SJCRH30 (cell line): ENCODE measurements at regions not wholly inside any gene's neighbourhood (a gene's known extent, or its start where the extent isn't known, plus 50 kb on each side); places are given as distances from the start of the nearest gene placed in this dataset.

Experiments
- DNase-seq, 2 experiments: peaks; one replicate each; pipeline ENCODE4 v3.0.0-alpha.2; 2015 to 2020
- H3K27ac ChIP-seq: fragments of 250-450 bp; sonication (Bioruptor Pico); 2 replicates; pipeline ENCODE4 v1.5.1; 2020; ENCODE audit warnings: mild to moderate bottlenecking, moderate library complexity
- H3K27me3 ChIP-seq: fragments of 250-450 bp; sonication (Bioruptor Pico); 2 replicates; pipeline ENCODE4 v1.5.1; 2020; ENCODE audit warnings: mild to moderate bottlenecking, moderate library complexity
- H3K36me3 ChIP-seq: fragments of 250-450 bp; sonication (Bioruptor Pico); 2 replicates; pipeline ENCODE4 v1.5.1; 2020; ENCODE audit warnings: mild to moderate bottlenecking, moderate library complexity
- H3K4me1 ChIP-seq: fragments of 250-450 bp; sonication (Bioruptor Pico); 2 replicates; pipeline ENCODE4 v1.5.1; 2020; ENCODE audit warnings: mild to moderate bottlenecking, moderate library complexity
- H3K4me3 ChIP-seq: fragments of 250-450 bp; sonication (Bioruptor Pico); 2 replicates; pipeline ENCODE4 v1.5.1; 2020; ENCODE audit warnings: mild to moderate bottlenecking, moderate library complexity
- H3K9me3 ChIP-seq: fragments of 250-450 bp; sonication (Bioruptor Pico); replicated peaks from 2 replicates; pipeline ENCODE4 v1.5.1; 2020; ENCODE audit warnings: mild to moderate bottlenecking, moderate library complexity

DNA sequence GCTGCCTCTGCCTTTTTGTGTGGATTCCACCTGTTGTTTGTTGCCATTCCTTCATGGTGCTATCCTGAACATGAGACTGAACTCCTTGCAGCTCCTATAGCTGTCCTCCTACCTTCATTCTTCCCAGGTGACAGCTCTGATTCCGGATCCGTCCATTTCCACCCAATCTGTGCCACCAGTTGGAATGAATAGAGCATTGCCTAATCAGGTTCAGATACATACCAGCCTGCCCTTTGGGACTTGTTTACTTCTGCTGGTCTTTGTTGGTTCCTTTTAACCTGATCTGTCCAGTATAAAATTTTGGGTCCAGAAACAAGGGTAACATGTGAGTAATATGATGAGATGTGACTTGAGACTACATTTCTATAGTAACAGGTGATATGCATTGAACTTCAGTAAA, 136.3 kb upstream of the IGF1 start:
- Histone ChIP-seq H3K36me3 (no peaks in the 10 kb centered on the region), H3K27me3 (peaks cover 3% of the 10 kb centered on the region; the same call in 1 of the 2 replicates), H3K4me1 (no peaks in the 10 kb centered on the region), H3K27ac (no peak overlapping the region), H3K9me3 (no peaks in the 10 kb centered on the region), H3K4me3 (no peak overlapping the region)
- no peak for DNase-seq

DNA sequence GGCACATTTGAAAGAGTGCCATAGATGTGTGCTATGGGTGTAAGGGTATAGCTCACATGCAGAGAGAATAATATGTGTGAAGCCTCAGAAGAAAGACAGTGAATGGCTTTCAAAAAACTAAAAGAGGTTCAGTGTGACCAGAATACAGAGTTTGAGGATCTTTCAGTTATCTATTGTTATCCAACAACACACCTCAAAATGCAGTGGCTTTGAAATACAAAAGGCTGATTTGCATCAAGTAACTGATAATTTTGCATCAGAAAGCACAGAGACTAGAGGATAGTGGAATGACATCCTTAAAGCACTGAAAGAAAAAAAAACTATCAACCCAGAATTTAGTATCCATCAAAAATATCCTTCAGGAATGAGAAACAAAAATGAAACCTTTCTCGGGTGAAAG, 131.6 kb upstream of the IGF1 start:
- no peak overlapping the region for H3K27ac ChIP-seq
- H3K27me3 ChIP-seq, result 0 out of 2 replicates have a peak, but pooled peaks cover 3% of the 10 kb centered on the region
- H3K9me3 ChIP-seq, result no peaks in the 10 kb centered on the region; the same call in 1 of the 2 replicates
- no peak overlapping the region for H3K4me3 ChIP-seq
- H3K4me1 ChIP-seq, result no peaks in the 10 kb centered on the region
- H3K36me3 ChIP-seq, result no peaks in the 10 kb centered on the region
- no peak for DNase-seq

DNA sequence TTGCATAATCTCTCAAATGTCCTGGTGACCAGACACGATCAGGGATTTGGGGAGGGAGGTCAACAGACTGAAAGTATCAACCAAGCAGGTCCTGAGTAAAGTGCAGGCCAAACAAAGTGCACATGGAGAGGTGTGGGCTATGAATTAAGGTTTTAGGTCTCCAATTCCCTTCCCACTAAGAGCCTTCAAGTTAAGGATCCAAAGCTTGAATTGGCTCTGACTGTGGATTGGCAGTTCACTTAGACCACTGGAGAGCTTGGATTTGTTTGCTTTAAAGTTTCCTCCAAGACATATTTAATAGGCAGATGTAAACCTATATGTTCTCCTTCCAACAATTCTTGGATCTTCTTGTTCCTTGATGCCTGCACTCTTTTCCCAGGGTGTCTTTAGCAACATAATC, 129.6 kb upstream of the IGF1 start:
- Histone ChIP-seq H3K4me1 (no peaks in the 10 kb centered on the region), H3K9me3 (no peaks in the 10 kb centered on the region; the same call in 1 of the 2 replicates), H3K27me3 (0 out of 2 replicates have a peak, but pooled peaks cover 3% of the 10 kb centered on the region), H3K27ac (no peak overlapping the region), H3K4me3 (no peak overlapping the region), H3K36me3 (no peaks in the 10 kb centered on the region)
- DNase-seq, result no peak

- H3K27ac ChIP-seq, result no peak overlapping the region
- no peaks in the 10 kb centered on the region for H3K36me3 ChIP-seq
- DNase-seq, result no peak
- H3K4me3 ChIP-seq, result no peak overlapping the region
- H3K27me3 ChIP-seq, result no peaks in the 10 kb centered on the region
- no peaks in the 10 kb centered on the region for H3K4me1 ChIP-seq
- no peaks in the 10 kb centered on the region; the same call in 1 of the 2 replicates for H3K9me3 ChIP-seq
Observed at GRCh38 chr12:102603021-102603420, 122.7 kb upstream of the IGF1 start.

GRCh38 chr12:102602521-102602920, 122.2 kb upstream of the IGF1 start:
- Histone ChIP-seq H3K36me3 (no peaks in the 10 kb centered on the region), H3K4me1 (no peaks in the 10 kb centered on the region), H3K27me3 (no peaks in the 10 kb centered on the region), H3K4me3 (no peak overlapping the region), H3K9me3 (no peaks in the 10 kb centered on the region), H3K27ac (no peak overlapping the region)
- no peak for DNase-seq

DNA sequence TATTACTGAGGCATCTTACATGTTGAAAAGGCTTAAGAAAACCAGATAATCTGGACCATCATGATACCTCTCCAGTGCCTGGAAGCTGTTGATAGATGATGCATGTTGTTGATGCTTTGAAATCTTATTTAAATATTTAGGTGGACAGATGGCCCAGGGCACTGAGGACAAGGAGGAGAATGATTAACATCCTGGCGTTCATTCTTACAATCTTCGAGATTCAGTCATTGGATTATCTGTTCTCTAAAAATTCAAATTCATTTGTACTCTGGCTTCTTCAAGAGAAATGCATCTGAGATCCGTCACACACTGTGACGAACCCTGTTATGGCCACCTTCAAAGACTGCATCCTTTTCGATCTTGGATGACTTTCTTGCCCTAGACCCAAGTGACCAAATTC, 121.3 kb upstream of the IGF1 start:
- Histone ChIP-seq H3K4me3 (no peak overlapping the region), H3K36me3 (no peaks in the 10 kb centered on the region), H3K27me3 (no peaks in the 10 kb centered on the region), H3K27ac (no peak overlapping the region), H3K4me1 (no peaks in the 10 kb centered on the region), H3K9me3 (no peaks in the 10 kb centered on the region)
- DNase-seq, result no peak

DNA sequence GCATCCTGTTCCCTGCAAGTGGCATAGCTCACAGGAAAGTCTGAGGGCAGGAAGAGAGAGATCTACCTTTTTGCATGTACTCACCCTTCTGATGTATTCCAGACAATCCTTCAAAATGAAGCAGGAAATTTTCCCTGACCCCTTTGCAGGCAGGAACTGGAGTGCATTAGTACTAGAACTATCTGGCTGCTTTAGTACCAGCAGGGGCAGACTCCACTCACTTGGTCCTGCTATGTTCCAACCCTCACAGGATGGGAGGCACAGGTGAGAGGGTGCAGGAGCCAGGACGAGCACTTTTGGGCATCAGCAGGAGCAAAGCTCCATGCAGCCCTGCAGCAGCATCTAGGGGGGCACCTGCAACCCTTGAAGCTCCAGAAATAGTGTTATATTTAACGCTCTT, 116.3 kb upstream of the IGF1 start:
- Histone ChIP-seq H3K27ac (no peak overlapping the region), H3K4me3 (no peak overlapping the region), H3K4me1 (no peaks in the 10 kb centered on the region), H3K36me3 (no peaks in the 10 kb centered on the region), H3K27me3 (no peaks in the 10 kb centered on the region), H3K9me3 (no peaks in the 10 kb centered on the region)
- no peak for DNase-seq

DNA sequence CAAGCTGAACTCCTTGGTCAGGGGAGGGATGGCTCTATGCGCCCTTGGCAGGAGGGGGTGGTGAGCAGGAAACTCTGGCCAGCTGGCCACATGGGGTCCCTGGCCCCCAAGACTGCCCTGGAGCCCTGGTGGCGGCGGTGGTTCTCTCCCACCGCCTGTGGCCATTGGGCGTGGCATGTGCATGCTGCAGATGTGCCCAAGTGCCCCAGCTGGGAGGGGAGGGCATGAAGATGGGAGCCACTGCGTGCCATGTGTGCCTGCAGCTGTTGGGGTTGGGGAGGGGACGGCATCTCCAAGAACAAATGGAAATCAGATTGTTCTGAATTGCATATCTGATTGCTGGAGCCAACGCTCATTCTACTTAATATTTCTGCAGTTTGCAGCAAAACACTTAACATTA, 115.7 kb upstream of the IGF1 start:
- H3K4me3 ChIP-seq, result no peak overlapping the region
- DNase-seq, result peak in 1 of 2 experiments; percentile 3
- no peaks in the 10 kb centered on the region for H3K9me3 ChIP-seq
- H3K4me1 ChIP-seq, result no peaks in the 10 kb centered on the region
- no peak overlapping the region for H3K27ac ChIP-seq
- H3K36me3 ChIP-seq, result no peaks in the 10 kb centered on the region
- no peaks in the 10 kb centered on the region for H3K27me3 ChIP-seq

DNA sequence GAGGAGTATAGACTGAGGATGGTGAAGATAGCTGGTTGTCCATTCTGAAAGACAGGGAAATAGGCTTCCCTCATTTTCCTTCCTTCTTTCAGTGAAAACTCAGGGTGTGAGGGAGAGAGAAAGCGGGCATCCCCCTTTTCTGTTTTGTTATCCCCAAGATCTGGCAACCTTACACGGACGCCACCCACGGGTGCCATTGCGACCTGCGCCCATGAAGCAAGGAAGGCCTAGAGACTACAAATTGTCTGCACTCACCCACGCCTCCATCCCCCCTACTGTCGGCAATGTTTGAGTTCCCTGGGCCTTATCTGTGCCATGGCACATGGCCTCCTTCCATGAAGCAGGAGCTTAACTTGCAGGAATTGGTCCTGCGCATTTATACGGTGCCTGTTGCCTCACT, 115.0 kb upstream of the IGF1 start:
- Histone ChIP-seq H3K4me1 (no peaks in the 10 kb centered on the region), H3K27ac (no peak overlapping the region), H3K4me3 (no peak overlapping the region), H3K27me3 (no peaks in the 10 kb centered on the region), H3K9me3 (no peaks in the 10 kb centered on the region), H3K36me3 (no peaks in the 10 kb centered on the region)
- DNase-seq, result no peak

- Histone ChIP-seq H3K27me3 (no peaks in the 10 kb centered on the region), H3K4me3 (no peak overlapping the region), H3K36me3 (no peaks in the 10 kb centered on the region), H3K9me3 (no peaks in the 10 kb centered on the region), H3K27ac (no peak overlapping the region), H3K4me1 (no peaks in the 10 kb centered on the region)
- DNase-seq, result peak in 1 of 2 experiments; percentile 12
Observed at GRCh38 chr12:102593134-102593533, 112.8 kb upstream of the IGF1 start.

- H3K27ac ChIP-seq, result no peak overlapping the region
- no peaks in the 10 kb centered on the region for H3K36me3 ChIP-seq
- no peaks in the 10 kb centered on the region for H3K4me1 ChIP-seq
- H3K9me3 ChIP-seq, result no peaks in the 10 kb centered on the region
- DNase-seq, result no peak
- no peaks in the 10 kb centered on the region for H3K27me3 ChIP-seq
- no peak overlapping the region for H3K4me3 ChIP-seq
Observed at GRCh38 chr12:102592134-102592533, 111.8 kb upstream of the IGF1 start.

GRCh38 chr12:102573237-102573636, 92.9 kb upstream of the IGF1 start:
- Histone ChIP-seq H3K4me1 (peaks cover 4% of the 10 kb centered on the region; the same call in 1 of the 2 replicates), H3K9me3 (0 out of 2 replicates have a peak, but pooled peaks cover 2% of the 10 kb centered on the region), H3K36me3 (no peaks in the 10 kb centered on the region), H3K4me3 (no peak overlapping the region), H3K27ac (no peak overlapping the region), H3K27me3 (no peaks in the 10 kb centered on the region)
- DNase-seq, result no peak

GRCh38 chr12:102571889-102572288, 91.5 kb upstream of the IGF1 start:
- no peaks in the 10 kb centered on the region for H3K27me3 ChIP-seq
- no peak for DNase-seq
- no peak overlapping the region for H3K27ac ChIP-seq
- 0 out of 2 replicates have a peak, but pooled peaks cover under 1% of the 10 kb centered on the region for H3K9me3 ChIP-seq
- H3K4me1 ChIP-seq, result peaks cover 18% of the 10 kb centered on the region
- no peaks in the 10 kb centered on the region for H3K36me3 ChIP-seq
- no peak overlapping the region for H3K4me3 ChIP-seq

- Histone ChIP-seq H3K9me3 (peaks cover under 1% of the 10 kb centered on the region; the same call in 1 of the 2 replicates), H3K36me3 (no peaks in the 10 kb centered on the region), H3K27ac (no peak overlapping the region), H3K27me3 (no peaks in the 10 kb centered on the region), H3K4me1 (peaks cover 21% of the 10 kb centered on the region), H3K4me3 (no peak overlapping the region)
- DNase-seq, result no peak
Observed at GRCh38 chr12:102570256-102570655, 89.9 kb upstream of the IGF1 start.

- Histone ChIP-seq H3K27me3 (no peaks in the 10 kb centered on the region), H3K9me3 (peaks cover 3% of the 10 kb centered on the region; the same call in 1 of the 2 replicates), H3K4me1 (peaks cover 21% of the 10 kb centered on the region), H3K4me3 (no peak overlapping the region), H3K36me3 (no peaks in the 10 kb centered on the region), H3K27ac (no peak overlapping the region)
- DNase-seq, result no peak
Observed at GRCh38 chr12:102569803-102570202, 89.4 kb upstream of the IGF1 start.

- Histone ChIP-seq H3K9me3 (peaks cover 3% of the 10 kb centered on the region; the same call in 1 of the 2 replicates), H3K4me3 (no peak overlapping the region), H3K27ac (no peak overlapping the region), H3K4me1 (peaks cover 21% of the 10 kb centered on the region), H3K36me3 (no peaks in the 10 kb centered on the region), H3K27me3 (no peaks in the 10 kb centered on the region)
- DNase-seq, result no peak
Observed at GRCh38 chr12:102568276-102568675, 87.9 kb upstream of the IGF1 start.
